HG02588 (cell line): ENCODE measurements at regions not wholly inside any gene's neighbourhood (a gene's known extent, or its start where the extent isn't known, plus 50 kb on each side); places are given as distances from the start of the nearest gene placed in this dataset.
"Not testable (repeated sequence)": the region's sequence is repeated elsewhere in the genome, so short reads cannot be mapped to it uniquely, and the experiment has no call there.

Source experiments
- ATAC-seq: cut with Tn5 transposase; IDR thresholded peaks from one replicate; pipeline ENCODE4 v1.9.1; 2021; ENCODE audit warnings: mild to moderate bottlenecking, moderate library complexity; ENCODE audit not compliant: unreplicated experiment

- ATAC-seq = no peak
These were observed 62.0 kb upstream of the MRPS9 start for GRCh38 chr2:104975851-104976250.

GRCh38 chr2:104976603-104977120, 61.2 kb upstream of the MRPS9 start:
- peak; percentile 95 for ATAC-seq

- no peak for ATAC-seq
These were observed 59.9 kb upstream of the MRPS9 start for GRCh38 chr2:104977958-104978357.

DNA sequence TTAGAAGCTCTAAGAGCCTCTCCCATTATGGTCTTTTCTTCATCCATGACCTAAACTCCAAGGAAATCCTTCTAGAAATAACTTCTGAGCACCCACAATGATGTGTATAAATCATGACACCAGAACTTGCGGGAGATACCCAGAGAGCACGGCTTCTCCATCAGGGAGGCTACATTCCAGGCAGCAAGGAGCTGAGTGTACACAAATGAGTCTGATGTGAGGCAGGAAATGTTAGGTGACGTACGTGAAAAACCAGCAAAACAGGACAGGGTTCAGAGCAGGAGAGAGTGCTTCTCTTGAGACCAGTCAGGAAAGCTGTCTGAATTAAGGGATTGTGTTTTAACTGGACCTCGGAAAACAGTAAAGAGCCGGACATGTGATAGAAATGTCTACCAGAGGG, 58.1 kb upstream of the MRPS9 start:
- not testable (repeated sequence) for ATAC-seq

DNA sequence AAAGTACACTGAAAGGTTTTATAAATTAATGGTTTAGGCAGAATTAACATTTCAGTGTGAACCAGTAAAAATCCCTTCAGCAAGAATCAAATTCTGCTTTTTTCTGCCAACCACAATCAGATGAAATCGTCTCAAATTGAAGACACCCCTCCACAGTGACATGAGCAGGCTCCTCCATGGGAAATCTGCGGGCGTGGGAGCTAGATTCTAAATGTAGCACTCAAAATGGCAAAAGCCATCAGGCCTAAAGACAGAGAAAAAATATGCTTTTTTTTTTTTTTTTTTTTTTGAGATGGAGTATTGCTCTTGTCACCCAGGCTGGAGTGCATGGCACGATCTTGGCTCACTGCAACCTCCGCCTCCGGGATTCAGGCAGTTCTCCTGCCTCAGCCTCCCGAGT, 55.8 kb upstream of the MRPS9 start:
- ATAC-seq = no peak
